GM23248 (cell line): ENCODE measurements at regions not wholly inside any gene's neighbourhood (a gene's known extent, or its start where the extent isn't known, plus 50 kb on each side); places are given as distances from the start of the nearest gene placed in this dataset.

Source experiments
- EZH2 ChIP-seq: fragments of 200-600 bp; sonication (generic); IDR thresholded peaks from 2 replicates; pipeline ENCODE4 v1.6.1; 2018; ENCODE audit warnings: antibody characterized with exemption, mild to moderate bottlenecking; ENCODE audit not compliant: insufficient read depth, poor library complexity, severe bottlenecking
- EZH2phosphoT487 ChIP-seq: fragments of 200-600 bp; sonication (generic); IDR thresholded peaks from 2 replicates; pipeline ENCODE4 v1.6.1; 2018; ENCODE audit warnings: antibody characterized with exemption, moderate library complexity, mild to moderate bottlenecking, low read depth; ENCODE audit not compliant: insufficient read depth

DNA sequence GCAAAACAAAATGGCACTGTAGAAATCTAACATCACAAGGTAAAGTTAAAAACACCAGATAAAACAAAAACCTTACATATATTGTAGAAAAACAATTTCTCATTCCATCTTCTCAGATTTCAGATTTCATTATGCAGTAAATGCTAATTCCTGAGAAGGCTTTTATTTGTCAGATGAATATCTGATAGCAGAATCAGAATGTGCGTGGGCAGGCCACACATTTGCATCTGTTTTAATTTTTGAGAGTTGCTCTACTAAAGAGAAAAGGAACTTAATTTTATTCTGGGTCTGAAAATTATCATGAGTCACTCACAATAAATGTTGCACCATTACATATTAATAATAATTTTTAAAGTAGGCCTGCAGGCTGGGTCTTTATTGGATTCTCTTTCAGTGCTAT is 329.3 kb upstream of the SPTLC3 start:
- no peak for TF ChIP-seq EZH2
- TF ChIP-seq EZH2phosphoT487, result no peak
